ENCODE measurements at regions not wholly inside any gene's neighbourhood (a gene's known extent, or its start where the extent isn't known, plus 50 kb on each side); places are given as distances from the start of the nearest gene placed in this dataset.

DNA sequence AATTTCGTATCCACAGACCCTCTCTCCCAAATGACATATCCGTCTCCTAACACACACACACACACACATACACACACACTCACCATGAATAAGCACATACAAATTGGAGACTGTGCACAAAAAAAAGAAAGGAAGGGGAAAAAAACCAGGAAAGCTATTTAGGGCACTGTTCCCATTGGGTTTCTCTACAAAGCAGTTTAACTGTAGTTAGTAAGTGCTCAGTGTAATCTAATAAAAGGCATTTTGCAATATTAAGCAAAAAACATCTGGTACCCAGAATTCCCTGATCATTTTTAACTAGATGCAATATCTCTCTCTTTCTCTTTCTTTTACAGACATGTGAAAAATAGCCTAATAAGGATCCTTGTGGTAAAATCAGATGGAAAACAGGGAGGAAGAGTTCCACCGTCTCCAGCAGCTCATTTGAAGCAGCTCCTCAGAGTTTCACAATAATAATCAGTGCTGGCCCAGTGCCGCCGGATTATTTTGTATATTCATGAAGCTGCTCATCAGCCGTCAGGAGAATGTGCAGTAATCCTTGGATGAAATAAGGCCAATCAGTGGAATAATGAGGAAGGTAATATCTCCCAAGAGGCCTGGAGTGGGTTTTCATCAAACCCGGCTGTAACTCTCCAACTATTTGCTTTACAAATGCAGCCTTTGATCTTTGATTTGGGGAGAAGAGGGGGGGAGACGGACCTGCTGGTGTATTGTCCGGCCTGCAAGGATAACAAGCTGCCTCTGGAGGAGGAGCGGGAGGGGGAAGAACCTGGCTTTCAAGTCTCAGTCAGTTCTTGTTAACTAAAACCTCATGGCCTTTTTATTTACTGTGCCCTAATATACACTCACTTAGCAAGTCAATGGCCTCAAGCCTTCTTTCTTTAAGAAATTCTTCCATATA, 227.6 kb upstream of the SMIM21 start:
- no peak for DNase-seq

DNA sequence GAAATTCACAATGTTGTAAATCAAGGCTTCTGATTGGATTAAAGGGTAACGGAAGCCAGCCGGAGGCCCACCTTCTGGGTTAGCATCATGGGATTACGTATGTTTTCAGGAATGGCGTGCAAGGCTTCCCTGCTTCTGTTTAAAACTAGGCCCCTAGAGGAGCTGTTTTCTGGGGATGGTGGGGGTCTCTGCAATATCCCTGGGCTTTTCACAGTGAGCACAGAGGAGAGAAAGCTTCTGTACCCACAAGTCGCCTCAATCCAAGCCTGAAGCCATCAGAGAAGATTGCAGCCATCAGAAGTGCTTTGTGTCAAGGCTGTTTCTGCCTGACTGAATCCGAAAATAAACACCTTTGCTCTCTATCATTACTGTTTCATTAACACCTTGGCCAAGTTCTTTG, 226.9 kb upstream of the SMIM21 start:
- DNase-seq, result no peak

DNA sequence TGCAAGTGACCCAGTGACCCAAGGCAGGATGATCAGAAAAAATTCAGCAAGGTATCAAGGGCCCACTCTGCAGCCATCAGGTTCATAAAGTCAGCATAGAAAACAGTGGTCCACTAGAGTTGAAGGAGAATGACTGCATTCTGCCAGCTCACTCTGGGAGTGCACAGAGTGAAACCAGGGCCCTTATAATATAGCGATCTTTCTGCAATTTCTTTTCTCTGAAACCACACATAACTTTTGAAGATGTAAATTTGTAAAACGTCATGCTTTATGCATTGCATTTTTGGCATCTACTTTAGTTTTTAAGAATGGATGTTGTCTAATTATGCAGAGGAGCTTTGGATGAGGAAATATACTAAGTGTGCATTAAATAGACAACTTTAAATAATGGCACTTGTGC, 225.0 kb upstream of the SMIM21 start:
- no peak for DNase-seq

DNA sequence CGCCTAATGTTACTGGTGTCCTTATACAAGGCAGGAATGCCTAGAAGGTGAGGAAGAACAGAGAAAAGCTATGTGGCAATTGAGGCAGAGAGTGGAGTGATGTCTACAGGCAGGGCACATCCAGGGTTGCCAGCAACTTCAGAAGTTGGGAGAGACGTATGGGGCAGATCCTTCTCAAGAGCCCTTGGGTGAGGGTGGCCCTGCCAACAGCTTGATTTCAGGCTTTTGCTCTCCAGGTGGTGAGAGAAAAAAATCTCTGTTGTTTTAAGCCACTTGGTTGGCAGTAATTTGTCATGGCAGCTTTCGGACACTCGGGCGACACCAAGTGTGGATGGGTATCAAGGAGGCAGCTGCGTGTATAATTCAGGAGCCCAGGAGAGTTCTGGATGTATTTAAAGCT, 217.4 kb upstream of the SMIM21 start:
- DNase-seq, result no peak

DNA sequence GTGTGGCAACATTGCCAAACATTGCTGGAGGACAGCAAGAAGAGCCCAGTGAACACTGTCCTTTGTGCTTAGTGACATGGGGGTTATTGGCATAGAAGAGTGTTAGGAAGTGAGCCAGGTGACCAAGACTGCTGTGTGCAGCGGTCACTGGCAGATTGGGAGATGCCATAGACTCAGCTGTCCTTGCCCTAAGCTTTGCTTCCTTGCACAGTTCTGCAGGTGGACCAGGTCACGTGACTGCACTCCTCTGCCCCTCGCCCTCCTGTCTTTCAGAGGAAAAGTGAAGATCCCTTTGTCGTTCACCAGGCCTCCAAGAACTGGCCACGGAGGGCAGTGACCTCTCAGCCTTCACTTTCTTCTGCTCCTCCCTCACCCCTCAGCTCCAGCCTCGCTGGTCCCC, 215.6 kb upstream of the SMIM21 start:
- no peak for DNase-seq

DNA sequence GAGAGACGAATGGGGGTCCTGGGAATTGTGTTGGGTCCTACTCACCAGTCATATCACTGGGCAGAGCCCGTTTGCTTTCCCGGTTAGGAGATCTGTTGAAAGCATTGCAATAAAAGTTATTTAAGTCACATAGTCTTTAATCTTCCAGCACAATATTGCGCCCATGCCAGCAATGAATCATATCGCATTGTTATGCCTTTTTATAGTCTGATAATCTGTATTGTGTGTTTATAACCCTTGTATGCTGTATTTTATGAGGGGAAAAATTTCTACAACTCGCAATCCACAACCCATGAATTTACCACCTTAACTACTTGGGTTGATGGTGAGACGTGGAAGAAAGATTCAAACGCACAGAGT, 211.9 kb upstream of the SMIM21 start:
- DNase-seq, result no peak

DNA sequence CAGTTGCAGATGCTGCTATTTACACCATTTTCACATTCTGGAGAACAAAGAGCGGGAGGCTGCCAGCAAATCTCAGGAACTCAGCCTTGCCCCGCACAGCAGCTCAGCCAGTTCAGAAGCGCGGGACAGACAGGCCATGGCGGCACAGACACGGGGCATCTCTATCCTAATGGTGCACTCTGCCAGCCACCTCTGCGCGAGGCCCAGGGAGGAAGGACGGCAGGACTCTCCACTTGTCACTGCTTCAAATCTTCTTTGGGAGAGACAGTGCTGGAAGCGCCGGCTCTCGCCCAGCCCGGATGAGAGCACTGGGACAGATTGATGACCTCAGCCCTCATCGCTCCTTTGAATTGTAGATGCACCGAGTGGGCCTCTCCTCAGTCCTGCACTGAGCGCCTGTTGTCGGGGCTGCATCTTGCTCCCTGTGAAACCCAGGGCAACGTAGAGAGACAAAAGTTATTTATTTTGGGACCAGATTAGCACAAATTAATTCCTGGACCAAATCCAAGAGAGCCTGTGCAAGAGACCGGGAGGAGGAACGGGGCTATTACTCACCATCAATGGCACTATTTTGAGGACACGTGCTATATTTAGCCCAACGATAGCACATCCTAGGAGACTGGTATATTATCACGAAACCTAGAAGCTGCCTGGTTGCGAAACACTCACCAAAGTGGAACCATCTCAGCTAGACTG, 211.4 kb upstream of the SMIM21 start:
- DNase-seq, result no peak

DNA sequence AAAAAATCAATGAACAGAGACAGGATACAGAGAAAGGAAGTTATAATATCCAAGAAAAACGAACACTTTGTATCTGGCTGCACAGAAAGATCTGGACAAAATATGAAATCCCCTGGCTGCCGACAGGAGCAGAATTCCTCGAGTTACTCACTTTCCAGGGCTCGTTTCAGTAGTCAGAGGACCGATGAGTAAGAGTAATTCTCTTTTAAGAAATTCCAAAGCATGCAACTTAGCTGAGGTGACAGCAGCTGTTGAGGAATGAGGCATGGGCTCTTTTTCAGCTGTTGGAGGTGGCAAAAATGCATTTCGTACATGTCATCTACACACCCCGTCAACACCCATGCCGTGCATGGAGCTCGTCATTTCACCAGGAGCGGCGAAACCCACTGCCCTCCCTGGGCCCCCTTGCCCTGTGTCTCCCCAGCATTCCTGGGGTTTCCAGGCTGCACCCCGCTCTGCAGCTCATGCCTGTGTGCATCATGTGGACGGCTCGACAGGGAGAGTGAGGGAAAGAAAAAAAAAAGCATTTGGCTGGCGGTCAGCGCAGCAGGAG, 210.8 kb upstream of the SMIM21 start:
- no peak for DNase-seq

DNA sequence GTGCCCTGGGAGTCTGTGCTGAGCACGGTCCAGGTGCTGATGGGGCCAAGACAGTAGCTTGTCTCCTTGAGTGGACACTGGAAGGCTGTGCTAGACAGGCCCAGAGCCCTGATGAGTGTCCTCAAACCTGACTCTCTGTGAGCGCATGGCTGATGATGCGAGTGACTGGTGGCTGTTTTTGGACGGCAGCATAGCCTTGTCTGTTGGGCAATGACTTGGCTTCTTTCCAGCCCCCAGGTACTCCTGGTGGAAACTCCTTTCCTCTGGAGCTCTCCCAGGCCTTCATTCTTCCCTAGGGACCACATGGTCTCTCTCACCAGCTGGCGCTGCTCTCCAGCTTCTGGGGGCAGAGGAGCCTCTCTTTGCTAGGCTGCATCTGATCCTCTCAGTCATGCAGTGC, 207.6 kb upstream of the SMIM21 start:
- no peak for DNase-seq

DNA sequence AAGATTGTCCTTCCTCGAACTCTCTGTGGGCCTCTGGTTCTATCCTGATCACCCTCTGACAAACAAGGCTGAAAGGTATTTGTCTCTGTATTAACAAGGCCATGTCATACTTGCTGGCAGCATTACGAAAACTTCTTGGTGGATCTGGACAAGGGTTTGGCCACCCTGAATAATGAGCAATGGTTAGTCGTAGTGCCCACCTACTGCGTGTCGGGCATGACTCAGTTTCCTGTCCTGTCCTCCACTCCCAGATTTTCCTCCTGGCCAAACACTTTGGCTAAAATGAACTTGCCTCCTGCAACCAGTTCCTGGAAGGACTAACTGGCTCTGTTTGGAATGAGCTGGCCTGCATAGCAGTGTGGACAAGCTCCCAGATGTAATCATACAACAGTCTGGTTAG, 198.5 kb upstream of the SMIM21 start:
- DNase-seq, result no peak

DNA sequence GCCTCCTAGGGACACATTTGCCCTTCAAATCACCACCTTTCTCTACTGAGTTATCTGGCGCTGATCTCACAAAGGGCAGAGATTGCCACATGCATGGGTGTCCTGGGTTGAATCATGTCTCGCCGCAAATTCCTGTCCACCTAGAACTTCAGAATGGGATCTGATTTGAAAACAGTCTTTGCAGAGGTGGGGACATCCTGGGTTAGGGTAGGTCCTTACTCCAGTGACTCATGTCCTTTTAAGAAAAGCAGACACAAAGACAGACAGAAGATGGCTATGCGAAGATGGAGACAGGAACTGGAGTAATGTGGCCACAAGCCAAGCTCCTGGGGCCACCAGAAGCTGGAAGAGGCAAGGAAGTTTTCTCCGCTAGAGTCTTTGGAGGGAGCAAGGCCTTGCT, 197.4 kb upstream of the SMIM21 start:
- DNase-seq, result no peak

DNA sequence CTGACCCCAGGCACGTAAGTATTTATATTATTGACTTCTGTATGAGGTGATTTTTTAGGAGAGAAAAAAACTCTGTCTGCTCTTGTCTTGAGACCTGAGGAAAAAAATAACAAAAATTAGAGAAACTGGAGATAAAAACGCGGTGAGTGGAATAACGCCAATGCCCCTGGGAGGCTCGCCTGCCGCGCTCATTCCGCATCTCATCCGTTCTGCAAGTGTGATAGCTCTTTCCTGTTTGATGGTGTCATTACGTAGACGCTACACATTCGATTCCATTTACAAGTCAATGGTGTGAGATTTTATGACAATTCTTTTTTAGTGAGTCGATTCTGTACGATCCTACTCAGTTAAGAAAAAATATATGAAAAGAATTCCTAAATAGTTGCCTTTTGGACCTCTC, 194.3 kb upstream of the SMIM21 start:
- no peak for DNase-seq

DNA sequence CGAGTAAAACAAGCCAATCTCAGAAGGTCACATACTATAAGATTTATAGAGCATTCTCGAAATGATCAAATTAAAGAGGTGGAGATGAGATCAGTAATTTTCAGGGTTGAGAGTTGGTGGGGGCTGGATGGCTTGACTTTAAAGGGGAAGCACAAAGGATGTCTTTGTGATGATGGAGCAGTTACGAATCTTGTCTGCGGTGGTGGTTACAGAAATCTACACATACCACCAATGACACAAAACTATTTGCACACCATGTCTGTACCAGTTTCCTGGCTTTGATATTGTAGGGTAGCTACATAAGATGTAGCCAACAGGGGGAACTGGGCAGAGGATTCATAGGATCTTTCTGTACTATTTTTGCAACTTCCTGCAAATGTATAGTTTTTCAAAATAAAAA, 190.6 kb upstream of the SMIM21 start:
- DNase-seq, result no peak

DNA sequence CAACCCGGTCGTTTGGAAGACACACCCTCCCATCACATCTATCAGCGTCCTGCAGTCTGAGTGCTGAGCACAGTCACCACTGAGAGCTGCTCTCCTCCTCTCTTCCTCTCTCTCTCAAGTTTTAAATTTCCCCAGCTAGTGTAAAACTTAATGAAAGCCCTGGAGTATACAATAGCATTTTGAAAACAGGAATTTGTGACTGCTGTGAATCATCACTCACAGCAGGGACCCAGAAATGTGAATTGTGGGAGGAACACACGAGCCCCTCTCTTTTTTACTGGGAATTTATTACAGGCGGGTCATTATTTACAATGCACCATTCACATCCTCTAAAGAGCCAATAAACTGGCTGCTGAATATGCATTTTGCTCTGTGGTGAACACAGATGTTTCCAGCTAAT, 185.0 kb upstream of the SMIM21 start:
- no peak for DNase-seq

DNA sequence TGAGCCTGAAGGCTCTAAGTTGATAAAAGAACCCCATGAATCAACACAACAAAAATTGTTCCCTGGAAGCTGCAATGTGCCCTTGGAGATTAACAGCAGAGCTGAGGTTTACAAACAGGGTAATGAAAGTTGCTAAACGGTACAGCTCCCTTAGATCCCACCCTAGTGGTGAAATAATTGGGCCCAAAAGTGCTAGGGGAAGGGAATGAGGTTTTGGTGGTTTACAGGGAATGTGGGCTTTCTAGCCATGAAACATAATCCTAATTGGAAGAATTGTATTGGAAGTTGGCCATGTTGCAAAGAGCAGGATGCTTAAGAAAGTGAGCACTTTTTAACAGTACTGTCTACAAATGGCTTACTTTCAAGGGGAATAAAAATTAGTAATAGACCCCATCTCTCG, 180.2 kb upstream of the SMIM21 start:
- no peak for DNase-seq

DNA sequence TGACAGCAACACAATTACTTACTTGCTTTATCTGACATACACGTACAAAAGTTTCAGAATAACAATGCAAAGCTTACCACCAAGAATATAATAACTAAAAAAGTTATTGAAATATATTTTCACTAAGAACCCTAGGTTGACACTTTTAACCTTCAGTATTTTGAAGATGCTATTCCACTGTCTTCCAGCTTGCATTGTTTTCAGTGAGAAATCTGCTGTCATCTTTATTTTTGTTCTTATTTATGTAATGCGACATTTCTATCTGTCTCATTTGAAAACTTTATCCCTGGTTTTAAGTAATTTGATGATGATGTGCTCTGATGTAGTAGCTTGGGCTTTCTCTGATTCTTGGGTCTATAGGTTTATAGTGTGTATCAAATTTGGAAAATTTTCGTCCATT, 165.0 kb upstream of the SMIM21 start:
- DNase-seq, result no peak

DNA sequence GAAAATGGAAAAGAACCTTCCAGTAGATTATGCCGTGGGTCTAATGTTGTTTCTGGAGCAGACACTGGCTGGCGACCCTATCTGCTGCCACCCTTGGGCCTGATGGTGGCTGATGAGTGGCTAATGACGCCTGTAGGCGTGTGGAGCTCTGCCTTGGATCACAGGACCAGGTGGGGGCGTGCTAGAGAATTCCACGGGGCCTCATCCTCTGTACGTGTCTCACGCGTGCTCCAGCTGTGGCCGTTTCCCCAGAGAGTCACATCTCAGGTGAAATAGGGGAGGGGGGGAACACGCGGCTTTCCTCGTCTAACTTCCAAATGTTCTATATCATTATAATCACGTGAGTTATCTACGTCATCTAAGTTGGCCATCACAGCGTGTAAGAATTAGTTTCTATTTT, 160.9 kb upstream of the SMIM21 start:
- DNase-seq, result no peak

DNA sequence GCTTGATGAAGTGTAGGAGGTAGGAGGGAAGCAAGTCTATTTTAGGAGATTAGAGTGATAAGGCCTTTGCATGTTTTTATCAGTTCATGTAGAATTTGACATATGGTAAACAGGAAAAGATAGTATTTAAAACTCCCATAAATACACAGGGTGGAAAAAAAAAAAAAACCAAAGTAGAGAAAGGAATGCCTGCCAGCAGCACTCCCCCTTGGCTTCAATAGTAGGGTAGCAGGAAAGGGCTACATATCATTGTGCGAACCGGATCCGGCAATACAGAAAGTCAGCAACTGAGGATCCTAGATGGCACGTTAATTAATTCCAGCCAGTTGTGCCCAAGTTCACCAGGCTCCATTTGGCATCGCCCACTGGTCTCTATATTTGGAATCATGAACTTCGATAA, 159.6 kb upstream of the SMIM21 start:
- DNase-seq, result no peak

DNA sequence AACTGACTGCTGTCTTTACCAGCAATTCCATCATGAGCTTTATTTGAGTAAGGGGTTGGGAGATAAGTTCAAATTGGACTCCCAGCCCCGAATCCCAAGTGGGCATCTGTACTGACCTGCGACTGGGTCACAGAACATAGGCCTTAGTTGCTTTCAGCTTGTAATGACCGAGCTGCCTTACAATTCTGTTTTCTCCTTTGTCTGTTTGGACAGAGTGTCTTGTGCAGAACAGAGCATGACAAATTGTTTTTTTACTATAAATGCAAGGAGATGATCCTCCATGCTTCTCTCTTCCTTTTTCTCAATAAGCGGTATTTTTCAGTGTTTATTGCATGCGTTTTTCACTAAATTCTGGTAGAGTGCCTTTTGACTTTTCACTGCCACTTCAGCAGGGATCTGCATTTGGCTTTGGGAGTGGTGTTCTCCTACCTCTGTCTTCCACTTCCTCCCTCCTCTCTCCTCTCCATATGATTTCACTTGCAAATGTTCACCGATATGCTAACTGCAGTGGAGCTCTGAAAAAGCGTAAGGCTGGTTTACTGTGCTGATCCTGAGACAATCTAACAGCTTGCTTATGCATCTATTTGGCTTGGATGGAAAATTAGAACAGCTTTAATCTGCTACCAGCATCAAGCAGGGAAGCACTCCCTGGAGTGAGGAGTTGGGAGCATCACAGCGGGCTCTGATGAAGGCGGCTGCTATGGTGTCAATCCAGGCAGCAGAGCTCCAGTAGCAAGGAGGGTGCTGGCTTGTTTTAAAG, 158.8 kb upstream of the SMIM21 start:
- DNase-seq, result no peak

DNA sequence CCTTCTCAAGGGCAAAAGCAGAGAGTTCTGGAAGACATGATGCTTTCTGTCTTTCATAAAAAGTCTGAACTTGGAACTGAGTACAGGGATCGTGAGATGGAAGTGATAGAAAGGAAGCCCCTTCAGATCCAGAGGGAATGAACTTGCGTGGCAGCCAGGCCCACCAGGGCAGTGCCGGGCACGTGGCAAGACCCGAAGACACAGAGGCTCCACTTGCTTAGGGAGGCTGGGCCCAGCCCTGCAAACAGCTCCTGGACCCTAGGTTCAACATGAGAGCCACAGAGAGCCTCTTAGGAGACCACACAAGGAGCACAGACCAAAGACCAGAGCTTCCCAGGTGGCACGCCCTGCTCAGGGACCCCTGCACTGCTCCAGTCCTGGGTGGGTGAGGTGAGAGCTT, 155.4 kb upstream of the SMIM21 start:
- no peak for DNase-seq

DNA sequence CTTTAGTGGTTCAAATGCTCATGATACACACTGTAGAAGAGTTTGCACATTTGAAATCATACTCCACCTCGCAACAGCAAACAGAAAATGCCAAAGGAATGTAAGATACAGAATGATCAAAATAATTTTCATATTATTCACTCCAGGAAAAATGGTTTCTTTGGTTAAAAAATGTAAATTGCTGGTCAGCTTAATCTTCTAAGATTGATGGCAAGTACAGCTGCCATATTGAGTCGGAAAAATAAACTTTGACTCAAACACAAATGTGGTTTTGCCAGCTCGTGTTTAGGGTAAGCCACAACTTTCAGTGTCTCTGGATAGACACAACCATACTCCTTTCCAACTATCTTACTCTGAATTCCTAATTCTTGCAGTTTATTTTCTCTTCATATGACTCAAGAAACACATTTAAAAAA, 154.9 kb upstream of the SMIM21 start:
- no peak for DNase-seq

DNA sequence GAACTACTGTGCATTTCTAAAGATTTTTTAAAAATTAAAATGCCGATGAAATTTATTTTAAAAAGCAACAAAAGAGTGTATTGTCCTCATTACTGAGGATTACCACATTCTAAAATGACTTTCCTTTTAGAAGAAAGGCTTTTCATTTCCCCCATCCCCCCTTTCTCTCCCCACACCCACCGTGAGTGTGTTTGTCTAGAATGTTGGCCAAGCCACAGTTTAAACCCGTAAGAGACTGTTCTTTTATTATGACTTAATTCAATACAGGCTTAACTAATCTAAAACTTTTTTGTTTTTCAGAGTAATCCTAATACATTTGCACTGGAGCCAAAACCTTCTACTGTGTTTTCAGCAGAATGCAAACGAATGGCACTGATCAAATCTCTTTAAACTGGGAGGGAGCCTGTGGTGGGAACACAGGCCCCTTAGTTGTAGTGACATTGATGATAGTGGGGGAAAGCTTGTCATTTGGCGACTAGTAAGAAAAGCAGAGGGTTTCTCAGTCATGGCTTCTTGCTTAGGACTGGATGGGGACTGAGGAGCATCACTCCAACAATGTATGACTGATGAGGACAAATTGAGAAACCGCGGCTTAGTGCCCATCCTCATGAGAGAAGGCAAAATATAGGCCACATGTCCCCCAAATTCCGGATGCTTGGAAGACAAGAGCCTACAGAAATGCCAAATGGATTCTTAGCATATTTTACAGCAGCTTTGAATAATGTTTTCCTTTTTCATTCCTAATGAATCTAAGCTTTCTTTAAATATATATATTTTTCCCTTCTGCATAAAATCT, 154.0 kb upstream of the SMIM21 start:
- no peak for DNase-seq

DNA sequence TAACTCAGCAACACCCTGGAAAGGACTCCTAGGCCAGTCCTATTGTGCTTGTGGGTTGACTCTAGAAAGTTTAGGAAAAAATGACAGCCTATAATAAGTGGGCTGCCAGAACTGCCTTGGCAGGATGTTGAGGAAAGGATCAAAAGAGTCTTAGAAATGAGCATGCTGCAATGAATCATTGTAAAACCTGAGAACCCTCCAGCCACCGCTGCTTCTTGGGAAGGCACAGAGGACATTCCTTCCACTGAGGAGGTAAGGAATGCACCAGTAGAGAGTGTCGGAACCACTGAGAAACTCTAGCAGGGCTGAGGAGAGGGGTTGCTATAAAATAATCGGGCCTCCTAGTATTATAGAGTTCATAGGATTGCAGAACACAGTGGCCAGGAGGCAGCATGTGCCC, 146.7 kb upstream of the SMIM21 start:
- no peak for DNase-seq

All from CD4-positive, alpha-beta T cell treated with Interleukin-4 for 1 hour (primary cell).